ENCODE measurements at regions not wholly inside any gene's neighbourhood (a gene's known extent, or its start where the extent isn't known, plus 50 kb on each side); places are given as distances from the start of the nearest gene placed in this dataset.

DNA sequence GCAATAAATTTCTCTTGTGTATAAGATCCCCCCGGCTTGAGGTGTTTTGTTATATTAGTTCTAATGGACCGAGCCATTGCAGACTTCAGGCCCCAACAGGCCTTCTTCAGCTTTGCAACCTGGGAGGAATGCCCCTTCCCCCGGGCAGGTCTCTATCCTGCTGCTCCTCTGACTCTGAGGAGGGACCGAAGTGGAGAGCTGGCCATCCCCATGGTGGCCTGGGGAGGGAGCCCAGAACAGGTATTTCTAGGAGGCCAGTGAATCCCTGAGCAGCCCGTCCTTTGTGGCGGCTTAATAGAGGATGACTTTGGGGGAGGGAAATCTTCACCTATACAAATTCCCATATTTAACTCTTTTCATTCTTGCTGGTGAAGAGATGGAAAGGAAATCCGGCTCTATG lies 715.8 kb upstream of the SOX11 start:
- Histone ChIP-seq H3K4me3 (ENCODE audit: low read length, poor library complexity, severe bottlenecking) (no peak overlapping the region), H3K4me1 (ENCODE audit: insufficient read depth, low read length, poor library complexity, severe bottlenecking) (no peaks in the 10 kb centered on the region), H3K9me2 (replicated peaks; ENCODE audit: low read depth, low read length) (no peaks in the 10 kb centered on the region), H3F3A (ENCODE audit: low read depth) (no peaks in the 10 kb centered on the region), H3K9me3 (ENCODE audit: insufficient read depth, low read depth, low read length) (0 out of 2 replicates have a peak, but pooled peaks cover 5% of the 10 kb centered on the region), H3K36me3 (ENCODE audit: insufficient read depth, low read length) (no peaks in the 10 kb centered on the region), H3K79me2 (ENCODE audit: insufficient read depth, low read length) (no peaks in the 10 kb centered on the region), H3K4me2 (ENCODE audit: low read depth, low read length, poor library complexity, severe bottlenecking) (no peak overlapping the region), H3K9ac (ENCODE audit: low read depth, low read length, poor library complexity, severe bottlenecking) (no peak overlapping the region), H4K20me1 (ENCODE audit: insufficient read depth, low read length, poor library complexity, severe bottlenecking) (no peaks in the 10 kb centered on the region), H3K27me3 (ENCODE audit: insufficient read depth, low read length, poor library complexity, severe bottlenecking) (no peaks in the 10 kb centered on the region), H2AFZ (ENCODE audit: low read length) (no peak overlapping the region)
- no peak for TF ChIP-seq EZH2phosphoT487 (IDR thresholded peaks at IDR 0.05; ENCODE audit: borderline replicate concordance)
- TF ChIP-seq, protein P1, sequence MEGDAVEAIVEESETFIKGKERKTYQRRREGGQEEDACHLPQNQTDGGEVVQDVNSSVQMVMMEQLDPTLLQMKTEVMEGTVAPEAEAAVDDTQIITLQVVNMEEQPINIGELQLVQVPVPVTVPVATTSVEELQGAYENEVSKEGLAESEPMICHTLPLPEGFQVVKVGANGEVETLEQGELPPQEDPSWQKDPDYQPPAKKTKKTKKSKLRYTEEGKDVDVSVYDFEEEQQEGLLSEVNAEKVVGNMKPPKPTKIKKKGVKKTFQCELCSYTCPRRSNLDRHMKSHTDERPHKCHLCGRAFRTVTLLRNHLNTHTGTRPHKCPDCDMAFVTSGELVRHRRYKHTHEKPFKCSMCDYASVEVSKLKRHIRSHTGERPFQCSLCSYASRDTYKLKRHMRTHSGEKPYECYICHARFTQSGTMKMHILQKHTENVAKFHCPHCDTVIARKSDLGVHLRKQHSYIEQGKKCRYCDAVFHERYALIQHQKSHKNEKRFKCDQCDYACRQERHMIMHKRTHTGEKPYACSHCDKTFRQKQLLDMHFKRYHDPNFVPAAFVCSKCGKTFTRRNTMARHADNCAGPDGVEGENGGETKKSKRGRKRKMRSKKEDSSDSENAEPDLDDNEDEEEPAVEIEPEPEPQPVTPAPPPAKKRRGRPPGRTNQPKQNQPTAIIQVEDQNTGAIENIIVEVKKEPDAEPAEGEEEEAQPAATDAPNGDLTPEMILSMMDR (conservative IDR thresholded peaks at IDR 0.05; ENCODE audit: low read length): no peak

GRCh38 chr2:4979111-4979510 lies 713.1 kb upstream of the SOX11 start:
- Histone ChIP-seq H4K20me1 (ENCODE audit: insufficient read depth, low read length, poor library complexity, severe bottlenecking) (no peaks in the 10 kb centered on the region), H3K9me2 (replicated peaks; ENCODE audit: low read depth, low read length) (no peaks in the 10 kb centered on the region), H3K4me2 (ENCODE audit: low read depth, low read length, poor library complexity, severe bottlenecking) (no peak overlapping the region), H3K9me3 (ENCODE audit: insufficient read depth, low read depth, low read length) (no peaks in the 10 kb centered on the region), H3K4me1 (ENCODE audit: insufficient read depth, low read length, poor library complexity, severe bottlenecking) (no peaks in the 10 kb centered on the region), H3K27me3 (ENCODE audit: insufficient read depth, low read length, poor library complexity, severe bottlenecking) (no peaks in the 10 kb centered on the region), H3K4me3 (ENCODE audit: low read length, poor library complexity, severe bottlenecking) (no peak overlapping the region), H3K9ac (ENCODE audit: low read depth, low read length, poor library complexity, severe bottlenecking) (no peak overlapping the region), H3K79me2 (ENCODE audit: insufficient read depth, low read length) (no peaks in the 10 kb centered on the region), H3K36me3 (ENCODE audit: insufficient read depth, low read length) (no peaks in the 10 kb centered on the region), H2AFZ (ENCODE audit: low read length) (no peak overlapping the region), H3F3A (ENCODE audit: low read depth) (no peaks in the 10 kb centered on the region)
- TF ChIP-seq EZH2phosphoT487 (IDR thresholded peaks at IDR 0.05; ENCODE audit: borderline replicate concordance): no peak
- TF ChIP-seq, protein P1 (conservative IDR thresholded peaks at IDR 0.05; ENCODE audit: low read length): no peak

DNA sequence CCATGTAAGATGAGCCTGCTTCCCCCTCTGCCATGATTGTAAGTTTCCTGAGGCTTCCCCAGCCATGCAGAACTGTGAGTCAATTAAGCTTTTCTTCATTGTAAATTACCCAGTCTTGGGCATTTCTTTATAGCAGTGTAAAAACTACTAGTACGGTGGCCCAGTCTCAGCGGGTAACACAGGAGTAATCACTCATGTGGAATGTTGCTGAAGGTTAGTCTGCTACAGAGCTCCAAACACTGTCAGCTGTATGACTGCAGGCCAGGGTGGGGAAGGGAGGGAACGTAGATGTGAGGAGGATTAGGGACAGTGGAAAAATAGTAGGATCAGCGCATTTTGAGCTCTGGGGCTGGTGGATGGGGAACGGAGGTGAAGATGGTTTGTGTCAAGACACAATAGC lies 711.2 kb upstream of the SOX11 start:
- Histone ChIP-seq H3K4me3 (ENCODE audit: low read length, poor library complexity, severe bottlenecking) (no peak overlapping the region), H3K9ac (ENCODE audit: low read depth, low read length, poor library complexity, severe bottlenecking) (no peak overlapping the region), H4K20me1 (ENCODE audit: insufficient read depth, low read length, poor library complexity, severe bottlenecking) (no peaks in the 10 kb centered on the region), H3K9me2 (replicated peaks; ENCODE audit: low read depth, low read length) (no peaks in the 10 kb centered on the region), H3K9me3 (ENCODE audit: insufficient read depth, low read depth, low read length) (no peaks in the 10 kb centered on the region), H3F3A (ENCODE audit: low read depth) (no peaks in the 10 kb centered on the region), H2AFZ (ENCODE audit: low read length) (no peak overlapping the region), H3K4me2 (ENCODE audit: low read depth, low read length, poor library complexity, severe bottlenecking) (no peak overlapping the region), H3K36me3 (ENCODE audit: insufficient read depth, low read length) (no peaks in the 10 kb centered on the region), H3K79me2 (ENCODE audit: insufficient read depth, low read length) (no peaks in the 10 kb centered on the region), H3K27me3 (ENCODE audit: insufficient read depth, low read length, poor library complexity, severe bottlenecking) (no peaks in the 10 kb centered on the region), H3K4me1 (ENCODE audit: insufficient read depth, low read length, poor library complexity, severe bottlenecking) (no peaks in the 10 kb centered on the region)
- TF ChIP-seq, protein P1 (conservative IDR thresholded peaks at IDR 0.05; ENCODE audit: low read length): no peak
- TF ChIP-seq EZH2phosphoT487 (IDR thresholded peaks at IDR 0.05; ENCODE audit: borderline replicate concordance): no peak
